Heart right ventricle (tissue), 16 donors: ENCODE measurements at regions not wholly inside any gene's neighbourhood (a gene's known extent, or its start where the extent isn't known, plus 50 kb on each side); places are given as distances from the start of the nearest gene placed in this dataset.

ENCODE experiments used
- ATAC-seq, 8 donors: fragments of 200-7000 bp; cut with Tn5 transposase; one replicate each; pipeline ENCODE4 v1.9.1; 2020; ENCODE audit warnings: mild to moderate bottlenecking in 8 of 8, moderate library complexity in 8 of 8, moderate number of reproducible peaks in 1 of 8
- DNase-seq, 2 donors: peaks; one replicate each; pipeline ENCODE4 v3.0.0-alpha.2; 2020
- H3K27ac ChIP-seq, 10 donors: fragments of 200-600 bp; sonication (generic) in 2 of 10; one replicate each; pipeline versions ENCODE4 v1.5.0 to v1.8.0; 2020 to 2022; ENCODE audit warnings: mild to moderate bottlenecking in 3 of 10
- H3K27me3 ChIP-seq, 7 donors: fragments of 200-600 bp; one replicate each; pipeline ENCODE4 v1.8.0; 2021 to 2022; ENCODE audit warnings: mild to moderate bottlenecking in 2 of 7
- H3K36me3 ChIP-seq, 9 donors: fragments of 200-600 bp; sonication (generic) in 1 of 9; one replicate each; pipeline versions ENCODE4 v1.5.0 to v1.8.0; 2020 to 2022; ENCODE audit warnings: mild to moderate bottlenecking in 2 of 9
- H3K4me1 ChIP-seq, 9 donors: fragments of 200-600 bp; sonication (generic) in 1 of 9; one replicate each; pipeline versions ENCODE4 v1.5.0 to v1.8.0; 2020 to 2022; ENCODE audit warnings: mild to moderate bottlenecking in 4 of 9
- H3K4me3 ChIP-seq, 10 donors: fragments of 200-600 bp; sonication (generic) in 2 of 10; one replicate each; pipeline versions ENCODE4 v1.5.0 to v1.8.0; 2020 to 2022; ENCODE audit warnings: mild to moderate bottlenecking in 7 of 10, moderate library complexity in 2 of 10
- H3K9me3 ChIP-seq, 11 donors: fragments of 200-600 bp in 10 of 11; sonication (generic) in 2 of 11; one replicate each; pipeline versions ENCODE4 v1.5.0 to v1.8.0; 2013 to 2022; ENCODE audit warnings: mild to moderate bottlenecking in 2 of 11, control low read depth in 1 of 11, moderate library complexity in 1 of 11
- WGBS, 2 donors: extraction: QIAGEN DNeasy Blood & Tissue Kit; methylation state at CpG; one replicate each; pipeline ENCODE4 v1.1.7; 2013; ENCODE audit warnings: inconsistent platforms in 1 of 2; 5-methylcytosine and 5-hydroxymethylcytosine counted together
- intact Hi-C, 10 donors: fragments of 100-400 bp; cut with DNase I; formaldehyde crosslinking; loops; one replicate each; pipeline versions ENCODE4 v1.11.1 to v1.14.2; 2022
- TF ChIP-seq, protein P1 (sequence below), 9 donors: fragments of 200-600 bp; sonication (generic) in 2 of 9; IDR thresholded peaks; one replicate each; pipeline versions ENCODE4 v1.5.0 to v1.8.0; 2021 to 2022; ENCODE audit warnings: antibody characterized with exemption in 9 of 9, mild to moderate bottlenecking in 5 of 9, moderate library complexity in 1 of 9
- donor health status: Arrhythmogenic right ventricular cardiomyopathy.
- donor health status: ischemic (EF 13 %, LVEDD 7.1; RV severe dilation, severe dysfunction).
- donor health status: healthy with polysubstance abuse.
- donor health status: DM: no; HTN: yes; CAD: no.
- donor health status: DM: no; HTN: no; CAD: no.
- donor health status: ischemic (EF 25% LVEDD 6.9; RV normal size, moderate dysfunction).
- donor health status: ischemic (EF 25% LVEDD 5.7; RV mildly dilated, moderate dysfunction).
- donor health status: healthy.
- donor health status: DM: yes; HTN: yes; CAD: no.
- donor health status: Ischemic cardiomyopathy.
- donor health status: ischemic (EF 35%, LVEDD 5.7; RV mildly dilated, moderate dysfunction).
- donor health status: nonischemic (EF 11% LVEDD 7.7; RV severe dilation, severe dysfunction).
- donor health status: DM: yes; HTN: yes; CAD: no.
- donor health status: PGD.
- donor health status: ischemic (EF 29% LVEDD 5.4; RV normal size, mild dysfunction).
- donor health status: nonischemic (EF 23%, LVEDD 6.1; RV moderate dilation, normal function).

DNA sequence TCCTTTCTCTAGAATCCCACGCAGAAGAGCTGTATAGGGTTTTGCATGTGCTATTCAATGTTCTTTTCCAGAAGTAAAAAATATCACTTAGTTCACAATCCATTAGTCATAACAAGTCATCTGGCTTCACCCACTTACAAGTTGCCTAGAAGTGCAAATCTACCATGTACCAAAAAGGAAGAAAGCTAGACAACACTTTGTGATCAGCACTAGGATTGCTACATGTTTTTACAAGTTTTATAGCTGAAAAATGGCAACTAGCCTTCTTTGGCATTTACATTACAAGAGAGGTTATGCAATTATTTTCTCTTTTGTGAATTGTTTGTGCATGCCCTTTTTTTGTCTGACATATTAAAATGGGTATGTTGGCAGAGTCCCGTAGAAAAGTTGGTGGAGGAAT, 85.6 kb upstream of the PTPRK start:
- whole genome bisulfite sequencing, 2 donors, result 82 to 89% methylated on average over 2 of the region's 2 CpGs
- Histone ChIP-seq H3K4me3 (no peak overlapping the region), H3K27ac (no peak overlapping the region), H3K9me3 (peaks cover 0 to 3% (median 0%) of the 10 kb centered on the region in 11 donors), H3K27me3 (no peaks in the 10 kb centered on the region), H3K36me3 (no peaks in the 10 kb centered on the region), H3K4me1 (peaks cover 0 to 7% (median 0%) of the 10 kb centered on the region in 9 donors)
- DNase-seq, result no peak
- TF ChIP-seq, protein P1, sequence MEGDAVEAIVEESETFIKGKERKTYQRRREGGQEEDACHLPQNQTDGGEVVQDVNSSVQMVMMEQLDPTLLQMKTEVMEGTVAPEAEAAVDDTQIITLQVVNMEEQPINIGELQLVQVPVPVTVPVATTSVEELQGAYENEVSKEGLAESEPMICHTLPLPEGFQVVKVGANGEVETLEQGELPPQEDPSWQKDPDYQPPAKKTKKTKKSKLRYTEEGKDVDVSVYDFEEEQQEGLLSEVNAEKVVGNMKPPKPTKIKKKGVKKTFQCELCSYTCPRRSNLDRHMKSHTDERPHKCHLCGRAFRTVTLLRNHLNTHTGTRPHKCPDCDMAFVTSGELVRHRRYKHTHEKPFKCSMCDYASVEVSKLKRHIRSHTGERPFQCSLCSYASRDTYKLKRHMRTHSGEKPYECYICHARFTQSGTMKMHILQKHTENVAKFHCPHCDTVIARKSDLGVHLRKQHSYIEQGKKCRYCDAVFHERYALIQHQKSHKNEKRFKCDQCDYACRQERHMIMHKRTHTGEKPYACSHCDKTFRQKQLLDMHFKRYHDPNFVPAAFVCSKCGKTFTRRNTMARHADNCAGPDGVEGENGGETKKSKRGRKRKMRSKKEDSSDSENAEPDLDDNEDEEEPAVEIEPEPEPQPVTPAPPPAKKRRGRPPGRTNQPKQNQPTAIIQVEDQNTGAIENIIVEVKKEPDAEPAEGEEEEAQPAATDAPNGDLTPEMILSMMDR (IDR thresholded peaks at IDR 0.05), result no peak
- intact Hi-C loops, result no loop called here
- no peak for ATAC-seq

DNA sequence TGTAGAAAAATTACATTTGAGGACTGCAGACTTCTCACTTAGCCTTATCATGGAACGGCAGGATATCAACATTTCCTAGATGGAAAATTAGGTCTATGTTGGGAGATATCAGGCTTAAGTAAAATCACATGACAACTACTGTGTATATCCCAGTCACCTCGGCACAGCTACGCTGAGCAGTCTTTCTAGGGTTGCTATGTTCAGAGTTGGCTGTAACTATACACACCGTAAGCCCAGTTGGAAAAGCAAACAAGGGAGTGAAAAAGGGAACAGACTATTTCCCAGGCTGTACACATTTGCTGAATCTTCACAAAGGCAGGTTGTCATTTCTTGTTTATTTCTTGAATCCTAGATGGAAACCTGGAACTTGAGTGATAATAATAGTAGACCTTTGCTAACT, 80.7 kb upstream of the PTPRK start:
- ATAC-seq (peak; percentile 65 to 92 (median 80)), DNase-seq (no peak)
- WGBS, 2 donors, result 11 to 21% methylated on average over 4 of the region's 4 CpGs
- no peak overlapping the region for H3K4me3 ChIP-seq
- no peaks in the 10 kb centered on the region for H3K9me3 ChIP-seq
- TF ChIP-seq, protein P1 (IDR thresholded peaks at IDR 0.05), result no peak
- no peak overlapping the region for H3K27ac ChIP-seq
- intact Hi-C loops, result no loop called here
- no peaks in the 10 kb centered on the region for H3K27me3 ChIP-seq
- H3K36me3 ChIP-seq, result no peaks in the 10 kb centered on the region
- peaks cover 0 to 41% (median 14%) of the 10 kb centered on the region in 9 donors for H3K4me1 ChIP-seq

DNA sequence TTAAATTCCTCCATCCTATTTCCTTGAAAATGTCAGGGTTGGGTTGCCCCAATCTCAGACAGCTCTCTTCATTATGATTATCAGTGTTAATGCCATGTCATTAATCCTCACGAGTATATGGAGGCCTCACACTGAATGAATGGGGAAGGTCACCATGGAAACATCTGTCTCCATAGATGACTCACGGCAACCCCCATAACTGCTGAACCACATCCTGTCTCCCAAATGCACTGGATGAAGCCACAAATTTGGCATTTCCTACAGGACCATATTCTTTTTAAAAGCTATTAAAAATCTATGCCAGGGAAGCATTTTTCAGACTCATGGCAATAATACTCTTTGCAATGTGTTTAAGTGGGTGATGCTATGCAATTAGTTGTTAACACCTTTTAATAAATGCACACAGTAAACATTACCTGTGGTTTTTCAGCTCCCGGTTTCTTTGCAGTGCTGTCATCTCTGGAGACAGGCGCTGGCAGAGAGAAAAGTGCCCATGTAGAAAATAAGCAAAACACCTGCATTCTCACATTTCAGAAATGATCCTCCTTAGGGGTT, 80.1 kb upstream of the PTPRK start:
- DNase-seq, result no peak
- Histone ChIP-seq H3K4me1 (peaks cover 0 to 47% (median 14%) of the 10 kb centered on the region in 9 donors), H3K36me3 (no peaks in the 10 kb centered on the region), H3K27me3 (no peaks in the 10 kb centered on the region), H3K27ac (peak overlapping the region in 1 of 10 donors; percentile 34), H3K9me3 (no peaks in the 10 kb centered on the region), H3K4me3 (no peak overlapping the region)
- WGBS, 2 donors, result 34 to 42% methylated on average over 4 of the region's 4 CpGs
- intact Hi-C loops, result no loop called here
- peak in 5 of 8 donors; percentile 20 to 75 (median 37) for ATAC-seq
- TF ChIP-seq, protein P1 (IDR thresholded peaks at IDR 0.05), result no peak

DNA sequence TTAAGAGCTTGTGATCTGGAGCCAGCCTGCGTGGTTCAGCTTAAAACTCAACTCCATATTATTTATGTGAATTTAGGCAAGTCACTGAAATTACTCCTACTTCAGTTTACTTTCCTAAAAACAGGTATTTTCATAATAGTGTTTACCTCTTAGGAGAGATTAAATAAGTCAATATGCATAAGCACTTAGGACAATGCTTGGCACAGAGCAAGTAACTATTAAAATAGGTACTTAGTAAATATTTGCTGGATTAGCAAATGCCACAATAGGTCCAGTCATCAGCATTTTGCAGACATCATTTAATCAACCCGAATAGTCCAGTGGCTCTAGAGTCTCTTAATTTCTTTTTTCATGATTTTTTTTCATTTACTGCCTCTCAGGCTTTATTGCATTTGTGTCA, 78.6 kb upstream of the PTPRK start:
- Histone ChIP-seq H3K4me1 (peaks cover 0 to 52% (median 14%) of the 10 kb centered on the region in 9 donors), H3K9me3 (no peaks in the 10 kb centered on the region), H3K36me3 (no peaks in the 10 kb centered on the region), H3K27ac (no peak overlapping the region), H3K4me3 (no peak overlapping the region), H3K27me3 (no peaks in the 10 kb centered on the region)
- WGBS, 2 donors, result 57 to 62% methylated on average over 2 of the region's 2 CpGs
- ATAC-seq, result no peak
- DNase-seq, result no peak
- intact Hi-C loops, result no loop called here
- TF ChIP-seq, protein P1 (IDR thresholded peaks at IDR 0.05), result no peak
